IMR-90 (cell line): ENCODE measurements at regions not wholly inside any gene's neighbourhood (a gene's known extent, or its start where the extent isn't known, plus 50 kb on each side); places are given as distances from the start of the nearest gene placed in this dataset.

Source experiments
- ATAC-seq: fragments of 200-7000 bp; cut with Tn5 transposase; 2 replicates; pipeline ENCODE4 v1.9.1; 2020; ENCODE audit warnings: low read depth, mild to moderate bottlenecking, moderate library complexity
- BruUV-seq: library from RNA; stranded (reverse); fragments of 400-500 nt; replicated peaks from 2 replicates; lab custom pipeline; 2021; lab: Mats Ljungman, UMichigan
- CTCF ChIA-PET: fragments of 300-600 bp; formaldehyde crosslinking; extraction: SDS; loops from one replicate; lab custom pipeline; 2021; ENCODE audit warnings: antibody characterized with exemption; lab: Yijun Ruan, JAX
- POLR2A ChIA-PET: fragments of 300-600 bp; sonication (Branson Sonifier 250); formaldehyde crosslinking; loops from one replicate; lab custom pipeline; 2022; ENCODE audit warnings: antibody characterized with exemption; ENCODE audit not compliant: unreplicated experiment; lab: Charles Lee
- DNase-seq: peaks from one replicate; pipeline ENCODE4 v3.0.0; 2013
- H2AFZ ChIP-seq: replicated peaks from 2 replicates; pipeline ENCODE3; 2013; ENCODE audit warnings: low read length, mild to moderate bottlenecking; ENCODE audit not compliant: poor library complexity
- H2AK5ac ChIP-seq: 2 replicates; pipeline ENCODE4 v1.6.1; 2013; ENCODE audit warnings: low read depth, low read length, inconsistent platforms
- H2AK9ac ChIP-seq: replicated peaks from 2 replicates; pipeline ENCODE3; 2013; ENCODE audit warnings: mild to moderate bottlenecking, low read depth, low read length, moderate library complexity; ENCODE audit not compliant: poor library complexity
- H2BK120ac ChIP-seq: 2 replicates; pipeline ENCODE4 v1.6.1; 2013; ENCODE audit warnings: low read depth, low read length, inconsistent platforms
- H2BK15ac ChIP-seq: 3 replicates; pipeline ENCODE4 v1.6.1; 2013; ENCODE audit warnings: low read depth, low read length, inconsistent platforms
- H2BK20ac ChIP-seq: 2 replicates; pipeline ENCODE4 v1.6.1; 2013; ENCODE audit warnings: low read depth, mild to moderate bottlenecking, inconsistent platforms, low read length, moderate library complexity
- H2BK5ac ChIP-seq: 2 replicates; pipeline ENCODE4 v1.6.1; 2013; ENCODE audit warnings: mild to moderate bottlenecking, low read depth, low read length, inconsistent platforms; ENCODE audit not compliant: poor library complexity, severe bottlenecking
- H3K14ac ChIP-seq: replicated peaks from 2 replicates; pipeline ENCODE4 v1.6.1; 2013; ENCODE audit warnings: low read depth, low read length, inconsistent platforms
- H3K18ac ChIP-seq: 2 replicates; pipeline ENCODE4 v1.6.1; 2013; ENCODE audit warnings: low read depth, low read length, control low read depth
- H3K23ac ChIP-seq: 2 replicates; pipeline ENCODE4 v1.6.1; 2013; ENCODE audit warnings: low read depth, low read length, inconsistent platforms
- H3K27ac ChIP-seq: 2 replicates; pipeline ENCODE4 v1.5.1; 2013; ENCODE audit warnings: mild to moderate bottlenecking, control low read depth, low read length; ENCODE audit not compliant: insufficient read depth
- H3K27me3 ChIP-seq: 2 replicates; pipeline ENCODE4 v1.6.1; 2013; ENCODE audit warnings: low read length; ENCODE audit not compliant: control insufficient read depth, insufficient read depth
- H3K36me3 ChIP-seq: 2 replicates; pipeline ENCODE4 v1.6.1; 2013; ENCODE audit warnings: low read length, mixed read lengths; ENCODE audit not compliant: control insufficient read depth, insufficient read depth
- H3K4ac ChIP-seq: 2 replicates; pipeline ENCODE4 v1.6.1; 2013; ENCODE audit warnings: low read depth, low read length, inconsistent platforms
- H3K4me1 ChIP-seq: 2 replicates; pipeline ENCODE4 v1.6.1; 2013; ENCODE audit warnings: low read length, mixed read lengths; ENCODE audit not compliant: control insufficient read depth, insufficient read depth
- H3K4me2 ChIP-seq: 2 replicates; pipeline ENCODE4 v1.6.1; 2013; ENCODE audit warnings: low read depth, mild to moderate bottlenecking, control low read depth, low read length, moderate library complexity
- H3K4me3 ChIP-seq: 2 replicates; pipeline ENCODE4 v1.5.1; 2013; ENCODE audit warnings: low read depth, mild to moderate bottlenecking, control low read depth, low read length, moderate library complexity; ENCODE audit not compliant: insufficient read depth
- H3K56ac ChIP-seq: 2 replicates; pipeline ENCODE4 v1.6.1; 2013; ENCODE audit warnings: low read length, inconsistent platforms; ENCODE audit not compliant: insufficient read depth; ENCODE audit errors: extremely low read depth
- H3K79me1 ChIP-seq, 2 experiments: 2 replicates each; pipeline ENCODE4 v1.6.1; 2013; ENCODE audit warnings: low read length in 2 of 2, inconsistent platforms in 1 of 2, low read depth in 1 of 2
- H3K9ac ChIP-seq: 2 replicates; pipeline ENCODE4 v1.6.1; 2013; ENCODE audit warnings: low read depth, low read length, control low read depth
- H3K9me1 ChIP-seq: 2 replicates; pipeline ENCODE4 v1.6.1; 2013; ENCODE audit warnings: low read length, inconsistent platforms; ENCODE audit not compliant: insufficient read depth
- H3K9me3 ChIP-seq: 2 replicates; pipeline ENCODE4 v1.6.1; 2013; ENCODE audit warnings: low read length; ENCODE audit not compliant: control insufficient read depth, insufficient read depth
- H4K20me1 ChIP-seq: 2 replicates; pipeline ENCODE4 v1.6.1; 2013; ENCODE audit warnings: low read length, inconsistent platforms; ENCODE audit not compliant: insufficient read depth
- H4K5ac ChIP-seq: 2 replicates; pipeline ENCODE4 v1.6.1; 2013; ENCODE audit warnings: mild to moderate bottlenecking, low read depth, low read length, control low read depth
- H4K8ac ChIP-seq, 2 experiments: 2 replicates each; pipeline ENCODE4 v1.6.1; 2013; ENCODE audit warnings: low read depth in 2 of 2, low read length in 2 of 2, control low read depth in 1 of 2, inconsistent platforms in 1 of 2
- H4K91ac ChIP-seq: 2 replicates; pipeline ENCODE4 v1.6.1; 2013; ENCODE audit warnings: low read depth, low read length, inconsistent platforms; ENCODE audit not compliant: insufficient read depth
- BHLHE40 ChIP-seq: fragments of 150-350 bp; IDR thresholded peaks from 2 replicates; pipeline ENCODE4 v1.6.1; 2016; ENCODE audit warnings: mild to moderate bottlenecking, low read depth, low read length
- CEBPB ChIP-seq: IDR thresholded peaks from 2 replicates; pipeline ENCODE4 v1.6.1; 2012; ENCODE audit warnings: low read depth, low read length, improper control_type of control experiment
- CHD1 ChIP-seq: IDR thresholded peaks from 2 replicates; pipeline ENCODE4 v1.6.1; 2012; ENCODE audit warnings: low read depth, low read length, improper control_type of control experiment
- FOS ChIP-seq: fragments of 150-350 bp; IDR thresholded peaks from 2 replicates; pipeline ENCODE4 v1.6.1; 2016; ENCODE audit warnings: low read depth, low read length
- MAFK ChIP-seq: IDR thresholded peaks from 2 replicates; pipeline ENCODE4 v1.6.1; 2012; ENCODE audit warnings: low read depth, low read length, improper control_type of control experiment
- NFE2L2 ChIP-seq: fragments of 150-350 bp; IDR thresholded peaks from 2 replicates; pipeline ENCODE4 v1.6.1; 2016; ENCODE audit warnings: low read depth, mild to moderate bottlenecking, low read length
- POLR2A ChIP-seq: IDR thresholded peaks from 2 replicates; pipeline ENCODE4 v1.6.1; 2012; ENCODE audit warnings: mild to moderate bottlenecking, low read depth, low read length
- RAD21 ChIP-seq: IDR thresholded peaks from 2 replicates; pipeline ENCODE4 v1.6.1; 2012; ENCODE audit warnings: low read length, improper control_type of control experiment
- RCOR1 ChIP-seq: IDR thresholded peaks from 2 replicates; pipeline ENCODE4 v1.6.1; 2012; ENCODE audit warnings: mild to moderate bottlenecking, low read length, improper control_type of control experiment; ENCODE audit not compliant: insufficient replicate concordance
- RFX5 ChIP-seq: IDR thresholded peaks from 2 replicates; pipeline ENCODE4 v1.8.0; 2012; ENCODE audit warnings: low read depth, mild to moderate bottlenecking, low read length, moderate library complexity
- SMC3 ChIP-seq: fragments of 150-350 bp; IDR thresholded peaks from 2 replicates; pipeline ENCODE4 v1.6.1; 2016; ENCODE audit warnings: low read depth, mild to moderate bottlenecking, antibody characterized with exemption, low read length, moderate library complexity
- WGBS, 2 experiments: methylation state at CpG; one replicate each; pipeline versions ENCODE4 v1.1.5 to v1.1.7; 2013; ENCODE audit warnings: missing lambda C conversion rate in 2 of 2; ENCODE audit not compliant: insufficient read length in 1 of 2; ENCODE audit errors: extremely low coverage in 2 of 2; 5-methylcytosine and 5-hydroxymethylcytosine counted together
- dilution Hi-C: fragments of 300-500 bp; cut with HindIII; formaldehyde crosslinking; loops from one replicate; pipeline ENCODE4 v1.14.3; 2018; ENCODE audit warnings: low sequenced_read_pairs; ENCODE audit not compliant: unreplicated experiment
- in situ Hi-C: fragments of 300-500 bp; cut with MboI; formaldehyde crosslinking; loops from 3 replicates; pipeline ENCODE4 v1.14.3; 2019; ENCODE audit warnings: low sequenced_read_pairs, inconsistent platforms, mixed read lengths
- intact Hi-C: fragments of 100-400 bp; cut with micrococcal nuclease; formaldehyde crosslinking; loops from 2 replicates; pipeline ENCODE4 v1.10.0; 2022
- TF ChIP-seq, protein P1 (sequence below): fragments of 150-350 bp; IDR thresholded peaks from 2 replicates; pipeline ENCODE4 v1.6.1; 2016; ENCODE audit warnings: low read depth, mild to moderate bottlenecking, low read length, moderate library complexity, borderline replicate concordance
- TF ChIP-seq, protein P2 (sequence below): conservative IDR thresholded peaks from 2 replicates; pipeline ENCODE4 v1.5.1; 2012; ENCODE audit warnings: mild to moderate bottlenecking, low read depth, low read length, improper control_type of control experiment

DNA sequence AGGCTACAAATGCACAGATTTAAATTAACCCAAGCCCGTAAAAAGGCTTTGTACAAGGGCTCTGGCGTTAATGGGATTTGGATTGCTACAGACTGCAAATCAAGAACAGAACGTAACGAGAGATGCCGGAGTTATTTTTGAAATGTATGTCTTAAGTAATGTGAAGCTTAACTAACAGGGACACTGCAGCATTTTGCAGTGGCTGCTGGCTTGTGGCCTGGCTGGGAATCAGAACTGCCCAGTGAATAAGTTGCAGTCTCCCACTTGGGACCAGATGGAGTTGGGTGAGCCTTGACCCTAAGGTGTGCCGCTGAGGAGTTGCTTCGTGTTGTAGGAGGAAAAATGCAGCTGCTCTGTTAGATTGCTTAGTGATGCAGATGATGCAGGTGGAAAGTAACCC, 318.4 kb downstream of the DHX15 start:
- H3K4me2 ChIP-seq, result no peak overlapping the region

More for the DNA sequence above, 318.4 kb downstream of the DHX15 start:
- Histone ChIP-seq H3K23ac (no peak overlapping the region), H3K9me3 (no peaks in the 10 kb centered on the region), H3K9ac (no peak overlapping the region), H3K27ac (no peak overlapping the region), H3K27me3 (0 out of 2 replicates have a peak, but pooled peaks cover 2% of the 10 kb centered on the region), H3K18ac (no peak overlapping the region), H3K4me1 (peaks cover 2% of the 10 kb centered on the region; the same call in 1 of the 2 replicates), H2BK20ac (no peak overlapping the region), H4K91ac (no peak overlapping the region), H3K14ac (no peak overlapping the region), H4K20me1 (no peaks in the 10 kb centered on the region), H3K79me1 (no peaks in the 10 kb centered on the region), H3K9me1 (no peaks in the 10 kb centered on the region), H4K8ac (no peak overlapping the region), H2BK15ac (no peak overlapping the region), H3K36me3 (no peaks in the 10 kb centered on the region), H3K4me3 (no peak overlapping the region), H2AFZ (no peak overlapping the region), H4K5ac (no peak overlapping the region), H2BK120ac (no peak overlapping the region), H3K56ac (no peak overlapping the region), H2AK9ac (no peak overlapping the region), H2BK5ac (no peak overlapping the region), H2AK5ac (no peak overlapping the region), H3K4ac (no peak overlapping the region)
- dilution Hi-C loops, result no loop called here
- POLR2A ChIA-PET, result no interaction called here
- TF ChIP-seq RFX5 (no peak), NFE2L2 (no peak), FOS (no peak), MAFK (no peak), RCOR1 (no peak), CEBPB (no peak), RAD21 (no peak), SMC3 (no peak), CHD1 (no peak), BHLHE40 (no peak), POLR2A (no peak)
- TF ChIP-seq, protein P1, sequence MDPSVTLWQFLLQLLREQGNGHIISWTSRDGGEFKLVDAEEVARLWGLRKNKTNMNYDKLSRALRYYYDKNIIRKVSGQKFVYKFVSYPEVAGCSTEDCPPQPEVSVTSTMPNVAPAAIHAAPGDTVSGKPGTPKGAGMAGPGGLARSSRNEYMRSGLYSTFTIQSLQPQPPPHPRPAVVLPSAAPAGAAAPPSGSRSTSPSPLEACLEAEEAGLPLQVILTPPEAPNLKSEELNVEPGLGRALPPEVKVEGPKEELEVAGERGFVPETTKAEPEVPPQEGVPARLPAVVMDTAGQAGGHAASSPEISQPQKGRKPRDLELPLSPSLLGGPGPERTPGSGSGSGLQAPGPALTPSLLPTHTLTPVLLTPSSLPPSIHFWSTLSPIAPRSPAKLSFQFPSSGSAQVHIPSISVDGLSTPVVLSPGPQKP, result no peak
- TF ChIP-seq, protein P2, sequence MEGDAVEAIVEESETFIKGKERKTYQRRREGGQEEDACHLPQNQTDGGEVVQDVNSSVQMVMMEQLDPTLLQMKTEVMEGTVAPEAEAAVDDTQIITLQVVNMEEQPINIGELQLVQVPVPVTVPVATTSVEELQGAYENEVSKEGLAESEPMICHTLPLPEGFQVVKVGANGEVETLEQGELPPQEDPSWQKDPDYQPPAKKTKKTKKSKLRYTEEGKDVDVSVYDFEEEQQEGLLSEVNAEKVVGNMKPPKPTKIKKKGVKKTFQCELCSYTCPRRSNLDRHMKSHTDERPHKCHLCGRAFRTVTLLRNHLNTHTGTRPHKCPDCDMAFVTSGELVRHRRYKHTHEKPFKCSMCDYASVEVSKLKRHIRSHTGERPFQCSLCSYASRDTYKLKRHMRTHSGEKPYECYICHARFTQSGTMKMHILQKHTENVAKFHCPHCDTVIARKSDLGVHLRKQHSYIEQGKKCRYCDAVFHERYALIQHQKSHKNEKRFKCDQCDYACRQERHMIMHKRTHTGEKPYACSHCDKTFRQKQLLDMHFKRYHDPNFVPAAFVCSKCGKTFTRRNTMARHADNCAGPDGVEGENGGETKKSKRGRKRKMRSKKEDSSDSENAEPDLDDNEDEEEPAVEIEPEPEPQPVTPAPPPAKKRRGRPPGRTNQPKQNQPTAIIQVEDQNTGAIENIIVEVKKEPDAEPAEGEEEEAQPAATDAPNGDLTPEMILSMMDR, result no peak
- CTCF ChIA-PET, result no interaction called here
- DNase-seq (no peak), ATAC-seq (no peak)
- intact Hi-C loops, result no loop called here
- in situ Hi-C loops, result no loop called here
- 93% methylated on average over 5 of the region's 7 CpGs; no CpG with 5 or more reads in 1 of the 2 experiments for WGBS, 2 experiments
- no TSS peak for BruUV-seq
